AG04449 (cell line): ENCODE measurements at regions not wholly inside any gene's neighbourhood (a gene's known extent, or its start where the extent isn't known, plus 50 kb on each side); places are given as distances from the start of the nearest gene placed in this dataset.
"Not testable (repeated sequence)": the region's sequence is repeated elsewhere in the genome, so short reads cannot be mapped to it uniquely, and the experiment has no call there.

ENCODE experiments used
- CTCF ChIA-PET: fragments of 350-600 bp; formaldehyde crosslinking; extraction: SDS; loops from one replicate; lab custom pipeline; 2021; ENCODE audit warnings: antibody characterized with exemption; lab: Yijun Ruan, JAX
- POLR2A ChIA-PET: fragments of 400-600, 350-600 bp; formaldehyde crosslinking; extraction: SDS; loops from one replicate; lab custom pipeline; 2020; ENCODE audit warnings: antibody characterized with exemption, inconsistent platforms; lab: Yijun Ruan, JAX
- DNase-seq: peaks from one replicate; pipeline ENCODE4 v3.0.0-alpha.2; 2010; ENCODE audit warnings: low read depth, low spot score
- H3K4me3 ChIP-seq: 2 replicates; pipeline ENCODE4 v1.5.1; 2011; ENCODE audit warnings: low read depth, mild to moderate bottlenecking, control low read depth, low read length
- CTCF ChIP-seq: IDR thresholded peaks from one replicate; pipeline ENCODE4 v1.5.1; 2011; ENCODE audit warnings: mild to moderate bottlenecking, moderate library complexity, low read length, control low read depth, inconsistent platforms; ENCODE audit not compliant: insufficient read depth; ENCODE audit errors: missing control alignments

GRCh38 chr21:9008636-9009035 is 1512.7 kb upstream of the TPTE start:
- TF ChIP-seq CTCF: no peak
- no peak overlapping the region for H3K4me3 ChIP-seq
- POLR2A ChIA-PET: no interaction called here
- no peak for DNase-seq
- CTCF ChIA-PET: no interaction called here

- CTCF ChIA-PET, POLR2A ChIA-PET, H3K4me3 ChIP-seq, DNase-seq: not testable (repeated sequence)
Measured at GRCh38 chr21:9009267-9010016, 1511.9 kb upstream of the TPTE start.

- POLR2A ChIA-PET, H3K4me3 ChIP-seq, DNase-seq, CTCF ChIA-PET: not testable (repeated sequence)
Measured at GRCh38 chr21:9010121-9010795, 1511.1 kb upstream of the TPTE start.

- CTCF ChIA-PET, H3K4me3 ChIP-seq, POLR2A ChIA-PET, DNase-seq: not testable (repeated sequence)
Measured at GRCh38 chr21:9010936-9011890, 1510.2 kb upstream of the TPTE start.

GRCh38 chr21:9011916-9012315 is 1509.5 kb upstream of the TPTE start:
- POLR2A ChIA-PET, H3K4me3 ChIP-seq, CTCF ChIA-PET, DNase-seq: not testable (repeated sequence)

GRCh38 chr21:9013502-9014242 is 1507.7 kb upstream of the TPTE start:
- DNase-seq, H3K4me3 ChIP-seq, POLR2A ChIA-PET, CTCF ChIA-PET: not testable (repeated sequence)

GRCh38 chr21:9014243-9014734 is 1507.1 kb upstream of the TPTE start:
- CTCF ChIA-PET, H3K4me3 ChIP-seq, DNase-seq, POLR2A ChIA-PET: not testable (repeated sequence)

- DNase-seq, POLR2A ChIA-PET, H3K4me3 ChIP-seq, CTCF ChIA-PET: not testable (repeated sequence)
Measured at GRCh38 chr21:9015483-9016197, 1505.7 kb upstream of the TPTE start.

GRCh38 chr21:9017206-9017605 is 1504.2 kb upstream of the TPTE start:
- CTCF ChIA-PET: not testable (repeated sequence)

GRCh38 chr21:9018731-9019253 is 1502.6 kb upstream of the TPTE start:
- H3K4me3 ChIP-seq, POLR2A ChIA-PET, CTCF ChIA-PET, DNase-seq: not testable (repeated sequence)

More at GRCh38 chr21:9017206-9017605, 1504.2 kb upstream of the TPTE start:
- POLR2A ChIA-PET, DNase-seq, H3K4me3 ChIP-seq: not testable (repeated sequence)

GRCh38 chr21:9024006-9024767 is 1497.2 kb upstream of the TPTE start:
- H3K4me3 ChIP-seq, POLR2A ChIA-PET, CTCF ChIA-PET, DNase-seq: not testable (repeated sequence)

- CTCF ChIA-PET, H3K4me3 ChIP-seq, POLR2A ChIA-PET, DNase-seq: not testable (repeated sequence)
Measured at GRCh38 chr21:9026729-9027416, 1494.5 kb upstream of the TPTE start.
